Hepatocyte (in vitro differentiated cells): ENCODE measurements at regions not wholly inside any gene's neighbourhood (a gene's known extent, or its start where the extent isn't known, plus 50 kb on each side); places are given as distances from the start of the nearest gene placed in this dataset.

Source experiments
- DNase-seq: peaks from one replicate; pipeline ENCODE4 v3.0.0-alpha.2; 2016; ENCODE audit warnings: low spot score
- H2AFZ ChIP-seq: fragments of 200-600 bp; sonication (generic); 2 replicates; pipeline ENCODE4 v1.6.0; 2016; ENCODE audit warnings: antibody characterized with exemption, mild to moderate bottlenecking
- H3K27ac ChIP-seq: fragments of 200-600 bp; sonication (generic); 2 replicates; pipeline ENCODE4 v1.5.1; 2016; ENCODE audit warnings: mild to moderate bottlenecking
- H3K27me3 ChIP-seq: fragments of 200-600 bp; sonication (generic); 2 replicates; pipeline ENCODE4 v1.6.1; 2016
- H3K36me3 ChIP-seq: fragments of 200-600 bp; sonication (generic); replicated peaks from 2 replicates; pipeline ENCODE4 v1.5.1; 2016; ENCODE audit warnings: low read depth; ENCODE audit not compliant: insufficient read depth
- H3K4me1 ChIP-seq: fragments of 200-600 bp; sonication (generic); 2 replicates; pipeline ENCODE4 v1.5.1; 2016; ENCODE audit warnings: mild to moderate bottlenecking, moderate library complexity; ENCODE audit not compliant: insufficient read depth
- H3K4me2 ChIP-seq: fragments of 200-600 bp; sonication (generic); 2 replicates; pipeline ENCODE4 v1.6.0; 2016
- H3K4me3 ChIP-seq: fragments of 200-600 bp; sonication (generic); 2 replicates; pipeline ENCODE4 v1.5.1; 2016; ENCODE audit warnings: mild to moderate bottlenecking
- H3K79me2 ChIP-seq: fragments of 200-600 bp; sonication (generic); 2 replicates; pipeline ENCODE4 v1.6.0; 2017; ENCODE audit warnings: mild to moderate bottlenecking
- H3K9me2 ChIP-seq: fragments of 200-600 bp; sonication (generic); replicated peaks from 2 replicates; pipeline ENCODE4 v1.6.0; 2017; ENCODE audit warnings: mild to moderate bottlenecking; ENCODE audit not compliant: insufficient read depth
- H3K9me3 ChIP-seq: fragments of 200-600 bp; sonication (generic); 2 replicates; pipeline ENCODE4 v1.5.1; 2016; ENCODE audit warnings: low read depth, mild to moderate bottlenecking
- H4K20me1 ChIP-seq: fragments of 200-600 bp; sonication (generic); 2 replicates; pipeline ENCODE4 v1.6.0; 2016; ENCODE audit warnings: mild to moderate bottlenecking; ENCODE audit not compliant: insufficient read depth, poor library complexity, severe bottlenecking
- CTCF ChIP-seq: fragments of 200-600 bp; sonication (generic); IDR thresholded peaks from 2 replicates; pipeline ENCODE4 v1.5.1; 2016; ENCODE audit warnings: antibody characterized with exemption, mild to moderate bottlenecking; ENCODE audit not compliant: poor library complexity
- EZH2 ChIP-seq: fragments of 200-600 bp; sonication (generic); IDR thresholded peaks from 2 replicates; pipeline ENCODE4 v1.6.1; 2016; ENCODE audit warnings: antibody characterized with exemption, mild to moderate bottlenecking, borderline replicate concordance
- EZH2phosphoT487 ChIP-seq: fragments of 200-600 bp; sonication (generic); IDR thresholded peaks from one replicate; pipeline ENCODE4 v1.6.1; 2018; ENCODE audit warnings: antibody characterized with exemption, mild to moderate bottlenecking, low read depth, moderate library complexity; ENCODE audit not compliant: unreplicated experiment, severe bottlenecking
- WGBS: methylation state at CpG from one replicate; pipeline ENCODE4 v1.1.6; 2016; ENCODE audit warnings: low lambda C conversion rate; ENCODE audit errors: missing lambda C conversion rate; 5-methylcytosine and 5-hydroxymethylcytosine counted together

GRCh38 chr14:51335961-51336723 lies 96.1 kb downstream of the TMX1 start:
- DNase-seq, result no peak
- H3K9me3 ChIP-seq, result no peaks in the 10 kb centered on the region
- no peaks in the 10 kb centered on the region for H3K36me3 ChIP-seq
- H3K27ac ChIP-seq, result no peak overlapping the region
- no peaks in the 10 kb centered on the region for H3K4me1 ChIP-seq
- no peaks in the 10 kb centered on the region for H4K20me1 ChIP-seq
- H3K4me3 ChIP-seq, result no peak overlapping the region
- H3K27me3 ChIP-seq, result no peaks in the 10 kb centered on the region
- no peak overlapping the region for H3K4me2 ChIP-seq
- 98% methylated on average over 3 of the region's 3 CpGs for WGBS
- TF ChIP-seq EZH2 (no peak), CTCF (no peak), EZH2phosphoT487 (no peak)
- no peaks in the 10 kb centered on the region for H3K79me2 ChIP-seq
- H2AFZ ChIP-seq, result no peak overlapping the region
- H3K9me2 ChIP-seq, result no peaks in the 10 kb centered on the region

GRCh38 chr14:51336734-51337133 lies 96.7 kb downstream of the TMX1 start:
- Histone ChIP-seq H3K4me3 (no peak overlapping the region), H2AFZ (no peak overlapping the region), H3K9me3 (no peaks in the 10 kb centered on the region), H3K4me2 (no peak overlapping the region), H3K27ac (no peak overlapping the region), H3K36me3 (no peaks in the 10 kb centered on the region), H4K20me1 (no peaks in the 10 kb centered on the region), H3K79me2 (no peaks in the 10 kb centered on the region), H3K27me3 (no peaks in the 10 kb centered on the region), H3K4me1 (no peaks in the 10 kb centered on the region), H3K9me2 (no peaks in the 10 kb centered on the region)
- TF ChIP-seq EZH2 (no peak), CTCF (no peak), EZH2phosphoT487 (no peak)
- DNase-seq, result no peak
- WGBS, result 93% methylated on average over 2 of the region's 2 CpGs

- Histone ChIP-seq H3K27ac (no peak overlapping the region), H3K79me2 (no peaks in the 10 kb centered on the region), H3K9me3 (no peaks in the 10 kb centered on the region), H3K36me3 (no peaks in the 10 kb centered on the region), H3K4me2 (no peak overlapping the region), H3K4me3 (no peak overlapping the region), H3K9me2 (no peaks in the 10 kb centered on the region), H3K4me1 (no peaks in the 10 kb centered on the region), H4K20me1 (no peaks in the 10 kb centered on the region), H3K27me3 (no peaks in the 10 kb centered on the region), H2AFZ (no peak overlapping the region)
- WGBS, result 77% methylated on average over 4 of the region's 4 CpGs
- DNase-seq, result no peak
- no peak for TF ChIP-seq CTCF
- no peak for TF ChIP-seq EZH2
- no peak for TF ChIP-seq EZH2phosphoT487
These were observed 97.5 kb downstream of the TMX1 start for GRCh38 chr14:51337520-51337919.

DNA sequence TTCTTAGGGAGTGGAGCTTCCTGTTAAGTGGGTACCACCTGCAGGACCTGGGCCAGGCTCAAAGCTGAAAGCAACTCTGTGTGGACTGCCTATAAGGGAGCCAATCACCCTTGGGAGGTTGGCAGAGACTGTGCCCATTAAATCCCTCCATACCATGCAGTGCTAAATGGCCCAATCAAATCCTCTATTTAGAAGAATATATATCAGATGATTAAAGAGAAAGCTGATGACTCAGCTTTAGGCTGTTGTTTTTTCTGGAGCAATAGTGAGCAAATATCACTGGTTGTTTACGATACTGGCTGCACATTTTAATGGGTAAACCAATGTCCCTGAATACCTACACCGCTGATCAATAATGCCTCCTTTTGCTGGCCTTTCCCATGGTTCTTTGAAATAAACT lies 101.3 kb downstream of the TMX1 start:
- TF ChIP-seq EZH2phosphoT487, result no peak
- no peak for TF ChIP-seq EZH2
- no peak for TF ChIP-seq CTCF
- Histone ChIP-seq H3K4me3 (no peak overlapping the region), H3K9me2 (no peaks in the 10 kb centered on the region), H3K4me2 (no peak overlapping the region), H3K79me2 (no peaks in the 10 kb centered on the region), H3K36me3 (no peaks in the 10 kb centered on the region), H3K27me3 (no peaks in the 10 kb centered on the region), H3K27ac (no peak overlapping the region), H3K9me3 (no peaks in the 10 kb centered on the region), H4K20me1 (no peaks in the 10 kb centered on the region), H3K4me1 (no peaks in the 10 kb centered on the region), H2AFZ (no peak overlapping the region)
- DNase-seq, result no peak
- WGBS, result 96% methylated on average over 2 of the region's 2 CpGs
